IPS DF 6.9 (cell line): ENCODE measurements at regions not wholly inside any gene's neighbourhood (a gene's known extent, or its start where the extent isn't known, plus 50 kb on each side); places are given as distances from the start of the nearest gene placed in this dataset.
"Not testable (repeated sequence)": the region's sequence is repeated elsewhere in the genome, so short reads cannot be mapped to it uniquely, and the experiment has no call there.

Experiments used
- DNase-seq: peaks from one replicate; pipeline ENCODE4 v3.0.0-alpha.2; 2013; ENCODE audit warnings: low read depth, low spot score
- H3K27ac ChIP-seq: one replicate; pipeline ENCODE4 v1.5.1; 2013; ENCODE audit warnings: low read length, control low read depth
- H3K27me3 ChIP-seq: 2 replicates; pipeline ENCODE4 v1.6.1; 2013; ENCODE audit warnings: mild to moderate bottlenecking, low read length; ENCODE audit not compliant: control insufficient read depth, insufficient read depth
- H3K36me3 ChIP-seq: 2 replicates; pipeline ENCODE4 v1.6.1; 2013; ENCODE audit warnings: low read length; ENCODE audit not compliant: control insufficient read depth, insufficient read depth
- H3K4me1 ChIP-seq: 2 replicates; pipeline ENCODE4 v1.6.1; 2013; ENCODE audit warnings: low read length; ENCODE audit not compliant: control insufficient read depth, insufficient read depth
- H3K4me3 ChIP-seq: 2 replicates; pipeline ENCODE4 v1.5.1; 2013; ENCODE audit warnings: mild to moderate bottlenecking, low read length
- H3K9me3 ChIP-seq: 2 replicates; pipeline ENCODE4 v1.6.1; 2013; ENCODE audit warnings: low read length, inconsistent platforms; ENCODE audit not compliant: control insufficient read depth, insufficient read depth
- WGBS: extraction: QIAGEN DNeasy Blood & Tissue Kit; methylation state at CpG from one replicate; pipeline ENCODE4 v1.1.7; 2013; ENCODE audit warnings: mixed read lengths, missing lambda C conversion rate; ENCODE audit not compliant: insufficient read length, insufficient coverage; 5-methylcytosine and 5-hydroxymethylcytosine counted together

DNA sequence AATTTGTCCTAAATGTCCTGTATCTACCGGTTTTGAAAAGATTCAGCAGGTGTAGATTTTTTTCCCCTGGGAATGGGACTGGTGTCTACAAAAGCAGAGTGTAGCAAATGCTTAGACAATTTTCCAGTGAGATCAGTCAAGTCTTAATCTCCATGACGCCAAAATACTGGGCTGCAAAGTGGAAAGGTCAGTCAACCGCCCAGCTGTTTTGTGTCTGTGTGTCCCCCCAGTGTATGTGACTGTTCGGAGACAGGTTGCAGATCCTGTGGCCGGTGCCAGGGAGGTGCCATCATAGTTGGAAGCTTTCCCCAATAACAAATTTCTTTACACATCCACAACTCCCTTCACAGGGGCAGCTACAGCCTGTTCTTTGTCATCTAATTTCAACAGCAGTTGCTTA is 263.8 kb downstream of the ARHGAP12 start:
- Histone ChIP-seq H3K4me3 (no peak overlapping the region), H3K27ac (no peak overlapping the region), H3K4me1 (peaks cover 4% of the 10 kb centered on the region; the same call in 1 of the 2 replicates), H3K9me3 (no peaks in the 10 kb centered on the region), H3K36me3 (no peaks in the 10 kb centered on the region), H3K27me3 (no peaks in the 10 kb centered on the region)
- WGBS: no CpG with 5 or more reads among the region's 5 CpGs
- no peak for DNase-seq

DNA sequence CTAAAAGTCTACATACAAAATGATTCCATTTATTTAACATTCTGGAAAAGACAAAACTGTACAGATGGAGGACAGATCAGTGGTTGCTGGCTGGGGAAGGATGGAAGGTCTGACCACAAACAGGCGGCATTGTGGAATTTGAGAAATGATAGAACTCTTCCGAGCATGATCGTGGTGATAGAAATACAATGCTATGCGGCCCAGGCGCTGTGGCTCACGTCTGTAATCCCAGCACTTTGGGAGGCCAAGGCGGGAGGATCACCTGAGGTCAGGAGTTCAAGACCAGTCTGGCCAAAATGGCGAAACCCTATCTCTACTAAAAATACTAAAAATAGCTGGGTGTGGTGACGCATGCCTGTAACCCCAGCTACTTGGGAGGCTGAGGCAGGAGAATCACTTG is 264.6 kb downstream of the ARHGAP12 start:
- not testable (repeated sequence) for H3K27ac ChIP-seq

DNA sequence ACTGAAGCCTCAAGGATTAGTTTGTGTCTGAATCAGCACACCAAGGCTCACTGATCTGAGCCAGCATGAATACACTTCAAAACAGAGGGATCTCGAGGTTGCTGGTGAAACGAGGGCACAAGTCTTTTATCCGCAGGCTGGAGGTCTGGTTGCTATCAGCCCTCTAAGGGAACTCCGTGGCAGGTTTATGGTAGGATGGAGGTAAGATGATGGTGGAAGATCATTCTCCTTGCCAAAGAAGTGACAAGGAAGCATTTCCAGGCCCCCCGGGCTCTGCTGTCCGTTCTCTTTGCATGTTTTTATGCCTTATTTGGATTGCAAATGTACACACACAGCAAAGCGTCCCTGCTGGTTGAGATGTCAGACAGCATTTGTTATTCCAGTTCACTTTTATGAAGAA is 268.3 kb downstream of the ARHGAP12 start:
- no CpG with 5 or more reads among the region's 7 CpGs for WGBS
- H3K27me3 ChIP-seq: no peaks in the 10 kb centered on the region
- H3K36me3 ChIP-seq: no peaks in the 10 kb centered on the region
- no peak overlapping the region for H3K27ac ChIP-seq
- no peaks in the 10 kb centered on the region for H3K9me3 ChIP-seq
- H3K4me1 ChIP-seq: no peaks in the 10 kb centered on the region
- H3K4me3 ChIP-seq: no peak overlapping the region
- DNase-seq: no peak

More for the DNA sequence above, 264.6 kb downstream of the ARHGAP12 start:
- DNase-seq, H3K9me3 ChIP-seq, H3K4me3 ChIP-seq, H3K27me3 ChIP-seq, H3K36me3 ChIP-seq, H3K4me1 ChIP-seq: not testable (repeated sequence)
- no CpG with 5 or more reads among the region's 9 CpGs for WGBS

DNA sequence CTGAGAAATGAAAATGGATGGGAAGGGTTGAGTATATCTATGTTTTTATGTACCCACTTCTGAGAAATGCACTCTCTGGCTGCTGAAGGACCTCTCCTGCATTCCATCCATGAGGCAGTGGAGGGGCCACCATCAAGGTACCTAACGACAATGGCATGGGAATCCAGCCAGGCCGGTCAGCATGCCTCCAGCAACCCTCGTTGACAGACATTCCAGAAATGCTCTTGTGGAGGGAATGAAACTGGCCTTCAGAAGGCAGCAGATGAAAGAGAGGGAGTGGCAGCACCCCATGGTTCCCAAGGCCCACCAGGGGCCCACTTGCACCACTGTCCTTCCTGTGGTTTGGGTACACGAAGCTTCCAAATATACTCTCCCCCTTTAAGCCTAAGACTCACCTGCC is 269.0 kb downstream of the ARHGAP12 start:
- no CpG with 5 or more reads among the region's 4 CpGs for WGBS
- H3K4me1 ChIP-seq: no peaks in the 10 kb centered on the region

DNA sequence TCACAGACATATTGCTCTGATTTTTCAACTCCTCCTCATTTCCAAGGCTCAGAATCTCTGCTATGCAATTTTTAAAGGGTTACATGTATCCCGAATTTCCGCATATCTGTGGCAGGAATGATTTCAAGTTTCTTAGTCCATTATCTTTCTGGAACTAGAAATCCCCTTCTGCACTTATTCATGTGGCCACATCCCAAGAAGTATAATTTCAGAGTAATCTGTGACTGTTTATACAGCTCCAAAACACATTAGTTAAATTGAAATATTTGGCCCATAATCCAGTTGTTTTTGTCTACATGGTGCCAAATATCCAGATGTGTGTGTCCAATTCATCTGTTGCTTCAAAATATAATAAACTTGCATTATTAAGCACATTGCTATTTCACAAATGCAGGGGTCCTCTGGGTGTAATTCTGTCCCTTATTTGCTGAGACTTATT is 271.2 kb downstream of the ARHGAP12 start:
- DNase-seq: no peak
- Histone ChIP-seq H3K36me3 (no peaks in the 10 kb centered on the region), H3K9me3 (no peaks in the 10 kb centered on the region), H3K27me3 (no peaks in the 10 kb centered on the region), H3K27ac (no peak overlapping the region), H3K4me1 (no peaks in the 10 kb centered on the region), H3K4me3 (no peak overlapping the region)
- WGBS: no CpG with 5 or more reads among the region's 2 CpGs

More for the DNA sequence above, 269.0 kb downstream of the ARHGAP12 start:
- DNase-seq: no peak
- no peaks in the 10 kb centered on the region for H3K9me3 ChIP-seq
- no peak overlapping the region for H3K27ac ChIP-seq
- H3K4me3 ChIP-seq: no peak overlapping the region
- H3K36me3 ChIP-seq: no peaks in the 10 kb centered on the region
- no peaks in the 10 kb centered on the region for H3K27me3 ChIP-seq

DNA sequence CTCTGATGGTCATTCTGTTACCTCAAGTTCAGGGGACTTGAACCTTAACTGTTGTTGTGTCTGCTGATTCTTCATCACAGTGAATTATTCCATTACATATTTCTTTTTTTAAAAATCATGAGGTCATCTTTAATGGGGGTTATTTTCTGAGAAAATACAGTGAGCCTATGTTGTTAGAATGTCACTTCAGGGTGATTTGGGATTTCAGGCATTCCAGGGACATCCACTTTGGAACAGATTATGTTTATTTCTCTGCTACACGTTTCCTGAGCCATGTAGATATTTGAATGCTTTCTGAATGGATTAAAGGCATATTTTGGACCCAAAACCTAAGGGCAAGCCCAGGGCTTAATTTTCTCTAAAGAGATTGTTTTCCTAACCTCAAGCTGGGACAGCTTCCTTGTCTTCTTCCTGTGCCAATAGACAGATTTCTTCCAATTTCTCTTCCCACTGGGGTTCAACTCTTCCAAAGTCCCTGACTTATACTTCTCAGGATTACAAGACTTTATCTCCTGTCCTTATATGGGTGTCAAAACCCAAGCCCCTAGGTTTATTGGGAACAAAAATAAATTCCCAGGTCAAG is 271.7 kb downstream of the ARHGAP12 start:
- WGBS: no CpG with 5 or more reads among the region's 1 CpG
- H3K36me3 ChIP-seq: no peaks in the 10 kb centered on the region
- DNase-seq: no peak

DNA sequence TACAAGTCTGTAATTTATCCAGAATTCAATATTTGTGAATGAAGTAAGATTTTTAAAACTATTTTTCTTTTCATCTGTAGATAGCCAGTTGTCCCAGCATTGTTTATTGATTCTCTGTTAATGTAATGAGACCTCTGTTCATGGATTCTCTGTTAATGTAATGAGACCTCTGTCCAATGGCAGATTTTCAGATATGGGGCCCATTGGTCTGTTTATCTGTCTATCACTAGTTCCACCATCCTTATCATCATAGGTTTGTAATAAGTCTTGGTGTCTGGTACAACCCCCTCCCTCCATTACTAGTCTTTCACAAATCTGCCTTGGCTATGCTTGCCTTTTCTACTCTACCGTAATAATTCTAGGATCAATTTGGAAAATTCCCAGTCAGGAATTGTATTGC is 276.6 kb downstream of the ARHGAP12 start:
- DNase-seq: no peak
- Histone ChIP-seq H3K36me3 (no peaks in the 10 kb centered on the region), H3K27ac (no peak overlapping the region), H3K4me3 (no peak overlapping the region), H3K27me3 (no peaks in the 10 kb centered on the region), H3K9me3 (no peaks in the 10 kb centered on the region), H3K4me1 (no peaks in the 10 kb centered on the region)
- no CpG with 5 or more reads among the region's 1 CpG for WGBS

More for the DNA sequence above, 271.7 kb downstream of the ARHGAP12 start:
- no peak overlapping the region for H3K4me3 ChIP-seq
- no peaks in the 10 kb centered on the region for H3K27me3 ChIP-seq
- no peaks in the 10 kb centered on the region for H3K4me1 ChIP-seq
- no peak overlapping the region for H3K27ac ChIP-seq
- no peaks in the 10 kb centered on the region for H3K9me3 ChIP-seq

DNA sequence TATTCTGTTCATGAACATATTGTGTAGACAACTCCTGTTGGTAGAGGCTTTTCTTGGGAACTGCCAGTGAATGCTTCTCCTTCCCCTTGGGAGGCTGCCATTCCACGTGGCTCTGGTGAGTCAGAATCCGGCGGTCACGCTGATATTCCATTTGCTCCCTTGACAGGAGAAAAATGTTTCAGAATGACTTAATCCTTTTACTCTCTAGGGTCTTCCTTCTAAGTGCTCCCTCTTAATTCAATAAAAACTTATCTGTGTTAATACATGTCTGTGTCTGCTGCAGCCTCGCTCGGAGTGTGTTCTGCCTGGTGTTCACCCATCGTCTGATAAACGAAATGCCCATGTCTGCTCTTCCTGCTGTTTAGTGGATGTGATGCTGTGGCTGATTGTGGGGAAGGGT is 278.6 kb downstream of the ARHGAP12 start:
- H3K27ac ChIP-seq: no peak overlapping the region
- no peaks in the 10 kb centered on the region for H3K4me1 ChIP-seq
- DNase-seq: no peak
- H3K4me3 ChIP-seq: no peak overlapping the region
- WGBS: no CpG with 5 or more reads among the region's 8 CpGs
- no peaks in the 10 kb centered on the region for H3K27me3 ChIP-seq
- no peaks in the 10 kb centered on the region for H3K9me3 ChIP-seq
- no peaks in the 10 kb centered on the region for H3K36me3 ChIP-seq

DNA sequence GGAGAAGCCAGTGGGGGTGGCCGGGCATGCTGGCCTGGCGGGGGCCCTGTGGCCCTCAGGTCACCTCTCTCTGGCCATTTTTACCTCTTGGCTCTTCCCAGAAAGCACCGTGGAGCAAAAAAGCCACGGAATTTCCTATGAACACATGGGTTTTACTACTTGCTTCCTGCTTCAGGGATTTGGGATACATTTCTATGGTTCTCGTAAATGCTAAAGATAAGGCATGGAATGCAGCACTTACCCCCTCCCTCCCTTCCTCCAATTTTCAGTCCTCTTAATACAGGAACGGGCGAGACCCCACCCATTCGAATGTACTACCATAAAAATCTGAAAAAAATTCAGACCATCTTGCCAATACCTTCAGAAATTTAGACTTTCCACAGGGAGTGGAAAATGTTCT is 279.7 kb downstream of the ARHGAP12 start:
- Histone ChIP-seq H3K4me3 (no peak overlapping the region), H3K4me1 (no peaks in the 10 kb centered on the region), H3K36me3 (no peaks in the 10 kb centered on the region), H3K27me3 (no peaks in the 10 kb centered on the region), H3K27ac (no peak overlapping the region), H3K9me3 (no peaks in the 10 kb centered on the region)
- no CpG with 5 or more reads among the region's 8 CpGs for WGBS
- DNase-seq: no peak

DNA sequence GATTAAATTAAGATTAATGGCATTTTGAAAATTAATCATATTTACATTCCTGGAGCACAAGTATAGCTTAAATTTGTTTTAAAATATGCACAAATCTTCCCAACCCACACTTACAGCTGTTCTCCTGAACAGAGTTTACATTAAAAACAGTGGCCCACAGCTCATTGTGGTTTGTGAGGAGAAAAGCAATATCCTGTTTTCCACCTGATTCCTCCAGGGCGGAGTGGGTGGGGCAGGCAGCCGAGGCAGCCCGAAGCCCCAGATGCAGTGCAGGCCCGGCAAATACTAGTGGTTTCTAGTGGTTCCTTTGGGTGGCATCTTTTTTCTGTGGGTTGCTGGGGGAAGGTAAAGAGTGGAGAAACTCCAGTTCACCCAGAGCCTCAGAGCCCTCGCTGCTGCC is 280.8 kb downstream of the ARHGAP12 start:
- Histone ChIP-seq H3K4me1 (no peaks in the 10 kb centered on the region), H3K4me3 (no peak overlapping the region), H3K27ac (no peak overlapping the region), H3K9me3 (no peaks in the 10 kb centered on the region), H3K36me3 (no peaks in the 10 kb centered on the region), H3K27me3 (no peaks in the 10 kb centered on the region)
- WGBS: no CpG with 5 or more reads among the region's 5 CpGs
- DNase-seq: no peak

DNA sequence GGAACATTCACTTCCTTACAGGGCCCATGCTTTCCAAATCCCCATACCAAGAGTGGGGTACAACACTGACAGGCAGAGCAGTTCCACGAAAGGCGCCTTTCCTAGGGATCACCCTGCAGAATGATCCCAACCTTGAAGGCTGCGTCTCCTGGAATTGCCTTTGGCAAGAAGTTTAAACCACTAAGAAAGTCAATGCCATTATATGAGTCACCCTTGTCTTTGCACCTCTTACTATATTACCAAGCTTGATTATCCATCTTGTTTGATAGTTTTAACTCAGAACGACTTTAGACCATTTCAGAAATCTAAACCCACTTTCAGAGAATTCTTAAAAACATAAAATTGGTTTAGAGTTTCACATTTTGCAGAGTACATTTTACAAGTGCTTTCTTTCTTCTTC is 282.1 kb downstream of the ARHGAP12 start:
- no CpG with 5 or more reads among the region's 4 CpGs for whole genome bisulfite sequencing
- H3K4me1 ChIP-seq: no peaks in the 10 kb centered on the region
- H3K4me3 ChIP-seq: no peak overlapping the region
- no peaks in the 10 kb centered on the region for H3K36me3 ChIP-seq
- no peak overlapping the region for H3K27ac ChIP-seq
- no peaks in the 10 kb centered on the region for H3K9me3 ChIP-seq
- DNase-seq: no peak
- H3K27me3 ChIP-seq: no peaks in the 10 kb centered on the region
